Activated CD4-positive, alpha-beta T cell treated with anti-CD3 and anti-CD28 coated beads, Interleukin-2, amount 50 U/mL, for 1 hour (primary cell): ENCODE measurements at regions not wholly inside any gene's neighbourhood (a gene's known extent, or its start where the extent isn't known, plus 50 kb on each side); places are given as distances from the start of the nearest gene placed in this dataset.
"Not testable (repeated sequence)": the region's sequence is repeated elsewhere in the genome, so short reads cannot be mapped to it uniquely, and the experiment has no call there.

Experiments used
- DNase-seq: peaks from one replicate; pipeline ENCODE4 v3.0.0-alpha.2; 2020

- no peak for DNase-seq
Observed at GRCh38 chr7:32221736-32222135, 151.5 kb upstream of the PDE1C start.

GRCh38 chr7:32221056-32221455 is 150.8 kb upstream of the PDE1C start:
- no peak for DNase-seq

GRCh38 chr7:32219831-32220230 is 149.6 kb upstream of the PDE1C start:
- DNase-seq, result not testable (repeated sequence)

- DNase-seq, result no peak
Observed at GRCh38 chr7:32219416-32219815, 149.2 kb upstream of the PDE1C start.

- no peak for DNase-seq
Observed at GRCh38 chr7:32218741-32219288, 148.6 kb upstream of the PDE1C start.

- no peak for DNase-seq
Observed at GRCh38 chr7:32218154-32218467, 147.9 kb upstream of the PDE1C start.

GRCh38 chr7:32217341-32218153 is 147.3 kb upstream of the PDE1C start:
- DNase-seq, result no peak

GRCh38 chr7:32216759-32217158 is 146.6 kb upstream of the PDE1C start:
- no peak for DNase-seq

- no peak for DNase-seq
Observed at GRCh38 chr7:32215697-32216096, 145.5 kb upstream of the PDE1C start.

- no peak for DNase-seq
Observed at GRCh38 chr7:32214913-32215312, 144.7 kb upstream of the PDE1C start.

GRCh38 chr7:32212321-32212720 is 142.1 kb upstream of the PDE1C start:
- DNase-seq, result no peak

- no peak for DNase-seq
Observed at GRCh38 chr7:32206987-32207386, 136.8 kb upstream of the PDE1C start.

- DNase-seq, result no peak
Observed at GRCh38 chr7:32206488-32206887, 136.3 kb upstream of the PDE1C start.

GRCh38 chr7:32205298-32205824 is 135.2 kb upstream of the PDE1C start:
- not testable (repeated sequence) for DNase-seq

- no peak for DNase-seq
Observed at GRCh38 chr7:32204361-32205018, 134.3 kb upstream of the PDE1C start.

- no peak for DNase-seq
Observed at GRCh38 chr7:32200646-32201045, 130.4 kb upstream of the PDE1C start.

GRCh38 chr7:32194537-32194936 is 124.3 kb upstream of the PDE1C start:
- DNase-seq, result no peak

- DNase-seq, result no peak
Observed at GRCh38 chr7:32191305-32191704, 121.1 kb upstream of the PDE1C start.

GRCh38 chr7:32179567-32179966 is 109.4 kb upstream of the PDE1C start:
- DNase-seq, result no peak

- no peak for DNase-seq
Observed at GRCh38 chr7:32178677-32179366, 108.6 kb upstream of the PDE1C start.

GRCh38 chr7:32177232-32177631 is 107.0 kb upstream of the PDE1C start:
- DNase-seq, result no peak

- no peak for DNase-seq
Observed at GRCh38 chr7:32175099-32175498, 104.9 kb upstream of the PDE1C start.

- no peak for DNase-seq
Observed at GRCh38 chr7:32171248-32171647, 101.0 kb upstream of the PDE1C start.

GRCh38 chr7:32170838-32171237 is 100.6 kb upstream of the PDE1C start:
- DNase-seq, result no peak
